ENCODE measurements at regions not wholly inside any gene's neighbourhood (a gene's known extent, or its start where the extent isn't known, plus 50 kb on each side); places are given as distances from the start of the nearest gene placed in this dataset.

GRCh38 chr2:576292-576691 is 100.9 kb downstream of the TMEM18 start:
- DNase-seq (ENCODE audit: low read depth in 3 of 3, low spot score in 1 of 3) = no peak

GRCh38 chr2:575727-576236 is 101.4 kb downstream of the TMEM18 start:
- no peak for DNase-seq (ENCODE audit: low read depth in 3 of 3, low spot score in 1 of 3)

GRCh38 chr2:575030-575726 is 102.0 kb downstream of the TMEM18 start:
- no peak for DNase-seq (ENCODE audit: low read depth in 3 of 3, low spot score in 1 of 3)

GRCh38 chr2:573805-574392 is 103.3 kb downstream of the TMEM18 start:
- no peak for DNase-seq (ENCODE audit: low read depth in 3 of 3, low spot score in 1 of 3)

- no peak for DNase-seq (ENCODE audit: low read depth in 3 of 3, low spot score in 1 of 3)
These were observed 104.2 kb downstream of the TMEM18 start for GRCh38 chr2:573025-573424.

GRCh38 chr2:569681-570080 is 107.5 kb downstream of the TMEM18 start:
- no peak for DNase-seq (ENCODE audit: low read depth in 3 of 3, low spot score in 1 of 3)

- no peak for DNase-seq (ENCODE audit: low read depth in 3 of 3, low spot score in 1 of 3)
These were observed 108.5 kb downstream of the TMEM18 start for GRCh38 chr2:568639-569235.

- no peak for DNase-seq (ENCODE audit: low read depth in 3 of 3, low spot score in 1 of 3)
These were observed 109.2 kb downstream of the TMEM18 start for GRCh38 chr2:567865-568638.

GRCh38 chr2:567496-567864 is 109.7 kb downstream of the TMEM18 start:
- no peak for DNase-seq (ENCODE audit: low read depth in 3 of 3, low spot score in 1 of 3)

GRCh38 chr2:566379-567313 is 110.6 kb downstream of the TMEM18 start:
- no peak for DNase-seq (ENCODE audit: low read depth in 3 of 3, low spot score in 1 of 3)

GRCh38 chr2:564471-565181 is 112.6 kb downstream of the TMEM18 start:
- no peak for DNase-seq (ENCODE audit: low read depth in 3 of 3, low spot score in 1 of 3)

GRCh38 chr2:563512-563911 is 113.7 kb downstream of the TMEM18 start:
- DNase-seq (ENCODE audit: low read depth in 3 of 3, low spot score in 1 of 3) = no peak

GRCh38 chr2:562391-563364 is 114.5 kb downstream of the TMEM18 start:
- DNase-seq (ENCODE audit: low read depth in 3 of 3, low spot score in 1 of 3) = no peak

- DNase-seq (ENCODE audit: low read depth in 3 of 3, low spot score in 1 of 3) = no peak
These were observed 118.3 kb downstream of the TMEM18 start for GRCh38 chr2:558879-559278.

- no peak for DNase-seq (ENCODE audit: low read depth in 3 of 3, low spot score in 1 of 3)
These were observed 118.9 kb downstream of the TMEM18 start for GRCh38 chr2:558302-558642.

- DNase-seq (ENCODE audit: low read depth in 3 of 3, low spot score in 1 of 3) = no peak
These were observed 119.4 kb downstream of the TMEM18 start for GRCh38 chr2:557635-558301.

- no peak for DNase-seq (ENCODE audit: low read depth in 3 of 3, low spot score in 1 of 3)
These were observed 120.7 kb downstream of the TMEM18 start for GRCh38 chr2:556485-556884.

- DNase-seq (ENCODE audit: low read depth in 3 of 3, low spot score in 1 of 3) = no peak
These were observed 121.9 kb downstream of the TMEM18 start for GRCh38 chr2:555164-555922.

Data from stimulated activated CD4-positive, alpha-beta T cell treated with anti-CD3 and anti-CD28 coated beads, TNF-alpha, amount 100 ng/mL, for 1 hour (primary cell).